IMR-90 (cell line): ENCODE measurements at regions not wholly inside any gene's neighbourhood (a gene's known extent, or its start where the extent isn't known, plus 50 kb on each side); places are given as distances from the start of the nearest gene placed in this dataset.

Experiments
- ATAC-seq: fragments of 200-7000 bp; cut with Tn5 transposase; 2 replicates; pipeline ENCODE4 v1.9.1; 2020; ENCODE audit warnings: low read depth, mild to moderate bottlenecking, moderate library complexity
- BruUV-seq: library from RNA; stranded (reverse); fragments of 400-500 nt; replicated peaks from 2 replicates; lab custom pipeline; 2021; lab: Mats Ljungman, UMichigan
- CTCF ChIA-PET: fragments of 300-600 bp; formaldehyde crosslinking; extraction: SDS; loops from one replicate; lab custom pipeline; 2021; ENCODE audit warnings: antibody characterized with exemption; lab: Yijun Ruan, JAX
- POLR2A ChIA-PET: fragments of 300-600 bp; sonication (Branson Sonifier 250); formaldehyde crosslinking; loops from one replicate; lab custom pipeline; 2022; ENCODE audit warnings: antibody characterized with exemption; ENCODE audit not compliant: unreplicated experiment; lab: Charles Lee
- DNase-seq: peaks from one replicate; pipeline ENCODE4 v3.0.0; 2013
- H2AFZ ChIP-seq: replicated peaks from 2 replicates; pipeline ENCODE3; 2013; ENCODE audit warnings: low read length, mild to moderate bottlenecking; ENCODE audit not compliant: poor library complexity
- H2AK5ac ChIP-seq: 2 replicates; pipeline ENCODE4 v1.6.1; 2013; ENCODE audit warnings: low read depth, low read length, inconsistent platforms
- H2AK9ac ChIP-seq: replicated peaks from 2 replicates; pipeline ENCODE3; 2013; ENCODE audit warnings: mild to moderate bottlenecking, low read depth, low read length, moderate library complexity; ENCODE audit not compliant: poor library complexity
- H2BK120ac ChIP-seq: 2 replicates; pipeline ENCODE4 v1.6.1; 2013; ENCODE audit warnings: low read depth, low read length, inconsistent platforms
- H2BK15ac ChIP-seq: 3 replicates; pipeline ENCODE4 v1.6.1; 2013; ENCODE audit warnings: low read depth, low read length, inconsistent platforms
- H2BK20ac ChIP-seq: 2 replicates; pipeline ENCODE4 v1.6.1; 2013; ENCODE audit warnings: low read depth, mild to moderate bottlenecking, inconsistent platforms, low read length, moderate library complexity
- H2BK5ac ChIP-seq: 2 replicates; pipeline ENCODE4 v1.6.1; 2013; ENCODE audit warnings: mild to moderate bottlenecking, low read depth, low read length, inconsistent platforms; ENCODE audit not compliant: poor library complexity, severe bottlenecking
- H3K14ac ChIP-seq: replicated peaks from 2 replicates; pipeline ENCODE4 v1.6.1; 2013; ENCODE audit warnings: low read depth, low read length, inconsistent platforms
- H3K18ac ChIP-seq: 2 replicates; pipeline ENCODE4 v1.6.1; 2013; ENCODE audit warnings: low read depth, low read length, control low read depth
- H3K23ac ChIP-seq: 2 replicates; pipeline ENCODE4 v1.6.1; 2013; ENCODE audit warnings: low read depth, low read length, inconsistent platforms
- H3K27ac ChIP-seq: 2 replicates; pipeline ENCODE4 v1.5.1; 2013; ENCODE audit warnings: mild to moderate bottlenecking, control low read depth, low read length; ENCODE audit not compliant: insufficient read depth
- H3K27me3 ChIP-seq: 2 replicates; pipeline ENCODE4 v1.6.1; 2013; ENCODE audit warnings: low read length; ENCODE audit not compliant: control insufficient read depth, insufficient read depth
- H3K36me3 ChIP-seq: 2 replicates; pipeline ENCODE4 v1.6.1; 2013; ENCODE audit warnings: low read length, mixed read lengths; ENCODE audit not compliant: control insufficient read depth, insufficient read depth
- H3K4ac ChIP-seq: 2 replicates; pipeline ENCODE4 v1.6.1; 2013; ENCODE audit warnings: low read depth, low read length, inconsistent platforms
- H3K4me1 ChIP-seq: 2 replicates; pipeline ENCODE4 v1.6.1; 2013; ENCODE audit warnings: low read length, mixed read lengths; ENCODE audit not compliant: control insufficient read depth, insufficient read depth
- H3K4me2 ChIP-seq: 2 replicates; pipeline ENCODE4 v1.6.1; 2013; ENCODE audit warnings: low read depth, mild to moderate bottlenecking, control low read depth, low read length, moderate library complexity
- H3K4me3 ChIP-seq: 2 replicates; pipeline ENCODE4 v1.5.1; 2013; ENCODE audit warnings: low read depth, mild to moderate bottlenecking, control low read depth, low read length, moderate library complexity; ENCODE audit not compliant: insufficient read depth
- H3K56ac ChIP-seq: 2 replicates; pipeline ENCODE4 v1.6.1; 2013; ENCODE audit warnings: low read length, inconsistent platforms; ENCODE audit not compliant: insufficient read depth; ENCODE audit errors: extremely low read depth
- H3K79me1 ChIP-seq, 2 experiments: 2 replicates each; pipeline ENCODE4 v1.6.1; 2013; ENCODE audit warnings: low read length in 2 of 2, inconsistent platforms in 1 of 2, low read depth in 1 of 2
- H3K9ac ChIP-seq: 2 replicates; pipeline ENCODE4 v1.6.1; 2013; ENCODE audit warnings: low read depth, low read length, control low read depth
- H3K9me1 ChIP-seq: 2 replicates; pipeline ENCODE4 v1.6.1; 2013; ENCODE audit warnings: low read length, inconsistent platforms; ENCODE audit not compliant: insufficient read depth
- H3K9me3 ChIP-seq: 2 replicates; pipeline ENCODE4 v1.6.1; 2013; ENCODE audit warnings: low read length; ENCODE audit not compliant: control insufficient read depth, insufficient read depth
- H4K20me1 ChIP-seq: 2 replicates; pipeline ENCODE4 v1.6.1; 2013; ENCODE audit warnings: low read length, inconsistent platforms; ENCODE audit not compliant: insufficient read depth
- H4K5ac ChIP-seq: 2 replicates; pipeline ENCODE4 v1.6.1; 2013; ENCODE audit warnings: mild to moderate bottlenecking, low read depth, low read length, control low read depth
- H4K8ac ChIP-seq, 2 experiments: 2 replicates each; pipeline ENCODE4 v1.6.1; 2013; ENCODE audit warnings: low read depth in 2 of 2, low read length in 2 of 2, control low read depth in 1 of 2, inconsistent platforms in 1 of 2
- H4K91ac ChIP-seq: 2 replicates; pipeline ENCODE4 v1.6.1; 2013; ENCODE audit warnings: low read depth, low read length, inconsistent platforms; ENCODE audit not compliant: insufficient read depth
- CHD1 ChIP-seq: IDR thresholded peaks from 2 replicates; pipeline ENCODE4 v1.6.1; 2012; ENCODE audit warnings: low read depth, low read length, improper control_type of control experiment
- CTCF ChIP-seq: conservative IDR thresholded peaks from 2 replicates; pipeline ENCODE4 v1.5.1; 2012; ENCODE audit warnings: mild to moderate bottlenecking, low read depth, low read length, improper control_type of control experiment
- MAFK ChIP-seq: IDR thresholded peaks from 2 replicates; pipeline ENCODE4 v1.6.1; 2012; ENCODE audit warnings: low read depth, low read length, improper control_type of control experiment
- MAZ ChIP-seq: IDR thresholded peaks from 2 replicates; pipeline ENCODE4 v1.6.1; 2012; ENCODE audit warnings: low read depth, mild to moderate bottlenecking, low read length, improper control_type of control experiment, moderate library complexity, borderline replicate concordance
- RAD21 ChIP-seq: IDR thresholded peaks from 2 replicates; pipeline ENCODE4 v1.6.1; 2012; ENCODE audit warnings: low read length, improper control_type of control experiment
- SMC3 ChIP-seq: fragments of 150-350 bp; IDR thresholded peaks from 2 replicates; pipeline ENCODE4 v1.6.1; 2016; ENCODE audit warnings: low read depth, mild to moderate bottlenecking, antibody characterized with exemption, low read length, moderate library complexity
- USF2 ChIP-seq: fragments of 150-350 bp; IDR thresholded peaks from 2 replicates; pipeline ENCODE4 v1.6.1; 2017; ENCODE audit warnings: mild to moderate bottlenecking, antibody characterized with exemption, low read length, low read depth
- WGBS, 2 experiments: methylation state at CpG; one replicate each; pipeline versions ENCODE4 v1.1.5 to v1.1.7; 2013; ENCODE audit warnings: missing lambda C conversion rate in 2 of 2; ENCODE audit not compliant: insufficient read length in 1 of 2; ENCODE audit errors: extremely low coverage in 2 of 2; 5-methylcytosine and 5-hydroxymethylcytosine counted together
- dilution Hi-C: fragments of 300-500 bp; cut with HindIII; formaldehyde crosslinking; loops from one replicate; pipeline ENCODE4 v1.14.3; 2018; ENCODE audit warnings: low sequenced_read_pairs; ENCODE audit not compliant: unreplicated experiment
- in situ Hi-C: fragments of 300-500 bp; cut with MboI; formaldehyde crosslinking; loops from 3 replicates; pipeline ENCODE4 v1.14.3; 2019; ENCODE audit warnings: low sequenced_read_pairs, inconsistent platforms, mixed read lengths
- intact Hi-C: fragments of 100-400 bp; cut with micrococcal nuclease; formaldehyde crosslinking; loops from 2 replicates; pipeline ENCODE4 v1.10.0; 2022

- Histone ChIP-seq H2AK5ac (no peak overlapping the region), H3K23ac (no peak overlapping the region), H2BK5ac (no peak overlapping the region), H3K56ac (no peak overlapping the region), H3K14ac (no peak overlapping the region), H2AFZ (no peak overlapping the region), H3K79me1 (no peaks in the 10 kb centered on the region), H4K91ac (no peak overlapping the region), H3K4me1 (no peaks in the 10 kb centered on the region), H2BK120ac (no peak overlapping the region), H3K36me3 (no peaks in the 10 kb centered on the region), H3K27me3 (no peaks in the 10 kb centered on the region), H2BK15ac (no peak overlapping the region), H2BK20ac (no peak overlapping the region), H2AK9ac (no peak overlapping the region), H4K5ac (no peak overlapping the region), H3K4me2 (no peak overlapping the region), H3K4ac (no peak overlapping the region), H4K8ac (no peak overlapping the region), H3K9me1 (no peaks in the 10 kb centered on the region), H3K9ac (no peak overlapping the region), H3K9me3 (peaks cover 25% of the 10 kb centered on the region), H3K18ac (no peak overlapping the region), H3K27ac (no peak overlapping the region), H4K20me1 (no peaks in the 10 kb centered on the region), H3K4me3 (no peak overlapping the region)
- ChIA-PET CTCF (no interaction called here), POLR2A (no interaction called here)
- in situ Hi-C loops: loop anchor here (25.0 kb wide), 1 partner anchor 179 kb away; no protein-coding TSS in a partner anchor
- TF ChIP-seq SMC3: no peak
- no peak for TF ChIP-seq MAZ
- no peak for TF ChIP-seq USF2
- no peak for TF ChIP-seq CTCF
- no peak for TF ChIP-seq RAD21
- no peak for TF ChIP-seq CHD1
- no peak for TF ChIP-seq MAFK
- BruUV-seq: no TSS peak
- no peak for ATAC-seq
- no CpG with 5 or more reads among the region's 7 CpGs for WGBS, 2 experiments
- DNase-seq: no peak
- intact Hi-C loops: no loop called here
- dilution Hi-C loops: no loop called here
These were observed 2448.7 kb downstream of the TP53TG3F start for GRCh38 chr16:35908152-35908551.
